HG02970 (cell line): ENCODE measurements at regions not wholly inside any gene's neighbourhood (a gene's known extent, or its start where the extent isn't known, plus 50 kb on each side); places are given as distances from the start of the nearest gene placed in this dataset.
A peak's percentile ranks its signal among the peaks of the same experiment; 100 is the strongest.

Experiments used
- ATAC-seq: cut with Tn5 transposase; IDR thresholded peaks from one replicate; pipeline ENCODE4 v1.9.1; 2021; ENCODE audit warnings: mild to moderate bottlenecking, moderate library complexity, moderate number of reproducible peaks; ENCODE audit not compliant: unreplicated experiment, low FRiP score

- ATAC-seq: no peak
Observed at GRCh38 chrX:97666890-97667289, 783.2 kb downstream of the RPA4 start.

- no peak for ATAC-seq
Observed at GRCh38 chrX:97668126-97668525, 784.4 kb downstream of the RPA4 start.

- ATAC-seq: no peak
Observed at GRCh38 chrX:97672138-97672537, 788.4 kb downstream of the RPA4 start.

GRCh38 chrX:97672608-97673007 is 788.9 kb downstream of the RPA4 start:
- no peak for ATAC-seq

GRCh38 chrX:97673135-97673534 is 789.4 kb downstream of the RPA4 start:
- no peak for ATAC-seq

GRCh38 chrX:97682991-97683840 is 799.5 kb downstream of the RPA4 start:
- ATAC-seq: no peak

GRCh38 chrX:97685753-97686152 is 802.0 kb downstream of the RPA4 start:
- peak; percentile 64 for ATAC-seq

GRCh38 chrX:97691901-97692455 is 808.3 kb downstream of the RPA4 start:
- no peak for ATAC-seq

GRCh38 chrX:97692575-97692974 is 808.9 kb downstream of the RPA4 start:
- ATAC-seq: no peak

GRCh38 chrX:97700547-97700946 is 816.8 kb downstream of the RPA4 start:
- ATAC-seq: no peak

- ATAC-seq: no peak
Observed at GRCh38 chrX:97704474-97704873, 820.8 kb downstream of the RPA4 start.

GRCh38 chrX:97704881-97705280 is 821.2 kb downstream of the RPA4 start:
- ATAC-seq: no peak

- ATAC-seq: no peak
Observed at GRCh38 chrX:97705936-97706335, 822.2 kb downstream of the RPA4 start.

- no peak for ATAC-seq
Observed at GRCh38 chrX:97714072-97714471, 830.4 kb downstream of the RPA4 start.

- no peak for ATAC-seq
Observed at GRCh38 chrX:97728215-97728614, 844.5 kb downstream of the RPA4 start.

- no peak for ATAC-seq
Observed at GRCh38 chrX:97740044-97740443, 856.3 kb downstream of the RPA4 start.

GRCh38 chrX:97740886-97741285 is 857.2 kb downstream of the RPA4 start:
- no peak for ATAC-seq

GRCh38 chrX:97743014-97743413 is 859.3 kb downstream of the RPA4 start:
- ATAC-seq: no peak

- no peak for ATAC-seq
Observed at GRCh38 chrX:97747346-97747745, 863.6 kb downstream of the RPA4 start.

- no peak for ATAC-seq
Observed at GRCh38 chrX:97751016-97751415, 867.3 kb downstream of the RPA4 start.

GRCh38 chrX:97751735-97752134 is 868.0 kb downstream of the RPA4 start:
- no peak for ATAC-seq

- ATAC-seq: no peak
Observed at GRCh38 chrX:97756879-97757278, 873.2 kb downstream of the RPA4 start.
